B cell (primary cell): ENCODE measurements at regions not wholly inside any gene's neighbourhood (a gene's known extent, or its start where the extent isn't known, plus 50 kb on each side); places are given as distances from the start of the nearest gene placed in this dataset.

Source experiments
- EZH2 ChIP-seq: IDR thresholded peaks from 2 replicates; pipeline ENCODE4 v1.6.1; 2012; ENCODE audit warnings: borderline replicate concordance, low read depth, mild to moderate bottlenecking, moderate library complexity, low read length; ENCODE audit not compliant: insufficient read depth, poor library complexity, severe bottlenecking
- TF ChIP-seq, protein P1 (sequence below): fragments of 200-600 bp; IDR thresholded peaks from one replicate; pipeline ENCODE4 v1.8.0; 2022; ENCODE audit warnings: antibody characterized with exemption, mild to moderate bottlenecking

DNA sequence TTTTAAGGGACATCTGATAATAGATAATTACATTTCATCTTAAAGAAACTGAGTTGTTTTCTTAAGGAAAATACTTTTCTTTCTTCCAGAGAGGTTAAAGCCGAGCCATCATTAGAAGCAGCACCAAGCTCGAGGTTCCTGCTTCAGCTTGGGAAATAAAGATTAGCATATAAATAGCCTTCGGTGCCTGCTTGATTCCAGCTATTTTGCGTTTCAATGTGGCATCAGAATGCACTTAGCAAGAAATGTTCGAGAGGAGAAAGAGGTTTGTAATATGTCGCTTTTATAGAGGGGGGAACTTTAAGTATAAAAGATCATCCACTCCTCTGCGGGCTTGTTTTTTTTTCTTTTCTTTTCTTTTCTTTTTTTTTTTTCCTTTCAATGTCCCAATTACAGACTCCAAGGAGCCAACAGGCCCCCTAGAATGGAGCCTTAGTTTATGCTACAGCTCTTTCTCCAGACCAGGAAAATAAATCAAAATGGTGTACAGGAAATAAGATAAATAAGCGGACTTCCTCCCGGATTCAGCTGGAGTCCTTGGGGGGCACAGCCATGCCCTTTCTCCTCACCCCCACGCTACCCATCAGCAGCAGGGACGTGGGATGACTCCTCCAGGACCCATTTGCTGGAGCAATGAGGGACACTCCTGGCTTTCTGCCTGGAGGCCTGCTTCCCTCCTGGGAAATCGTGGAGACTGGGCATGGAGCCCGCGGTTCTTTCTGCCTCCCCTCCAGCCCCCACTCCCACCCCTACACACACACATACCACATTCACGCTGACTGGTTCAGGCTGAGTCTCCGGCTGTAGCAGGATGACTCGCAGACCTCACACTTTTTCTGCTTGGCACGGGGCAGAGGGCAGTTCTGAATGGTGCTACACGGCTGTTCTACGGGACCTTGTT, 131.6 kb downstream of the RRAGC start:
- TF ChIP-seq, protein P1, sequence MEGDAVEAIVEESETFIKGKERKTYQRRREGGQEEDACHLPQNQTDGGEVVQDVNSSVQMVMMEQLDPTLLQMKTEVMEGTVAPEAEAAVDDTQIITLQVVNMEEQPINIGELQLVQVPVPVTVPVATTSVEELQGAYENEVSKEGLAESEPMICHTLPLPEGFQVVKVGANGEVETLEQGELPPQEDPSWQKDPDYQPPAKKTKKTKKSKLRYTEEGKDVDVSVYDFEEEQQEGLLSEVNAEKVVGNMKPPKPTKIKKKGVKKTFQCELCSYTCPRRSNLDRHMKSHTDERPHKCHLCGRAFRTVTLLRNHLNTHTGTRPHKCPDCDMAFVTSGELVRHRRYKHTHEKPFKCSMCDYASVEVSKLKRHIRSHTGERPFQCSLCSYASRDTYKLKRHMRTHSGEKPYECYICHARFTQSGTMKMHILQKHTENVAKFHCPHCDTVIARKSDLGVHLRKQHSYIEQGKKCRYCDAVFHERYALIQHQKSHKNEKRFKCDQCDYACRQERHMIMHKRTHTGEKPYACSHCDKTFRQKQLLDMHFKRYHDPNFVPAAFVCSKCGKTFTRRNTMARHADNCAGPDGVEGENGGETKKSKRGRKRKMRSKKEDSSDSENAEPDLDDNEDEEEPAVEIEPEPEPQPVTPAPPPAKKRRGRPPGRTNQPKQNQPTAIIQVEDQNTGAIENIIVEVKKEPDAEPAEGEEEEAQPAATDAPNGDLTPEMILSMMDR, result no peak
- no peak for TF ChIP-seq EZH2
